ENCODE measurements at regions not wholly inside any gene's neighbourhood (a gene's known extent, or its start where the extent isn't known, plus 50 kb on each side); places are given as distances from the start of the nearest gene placed in this dataset.

DNA sequence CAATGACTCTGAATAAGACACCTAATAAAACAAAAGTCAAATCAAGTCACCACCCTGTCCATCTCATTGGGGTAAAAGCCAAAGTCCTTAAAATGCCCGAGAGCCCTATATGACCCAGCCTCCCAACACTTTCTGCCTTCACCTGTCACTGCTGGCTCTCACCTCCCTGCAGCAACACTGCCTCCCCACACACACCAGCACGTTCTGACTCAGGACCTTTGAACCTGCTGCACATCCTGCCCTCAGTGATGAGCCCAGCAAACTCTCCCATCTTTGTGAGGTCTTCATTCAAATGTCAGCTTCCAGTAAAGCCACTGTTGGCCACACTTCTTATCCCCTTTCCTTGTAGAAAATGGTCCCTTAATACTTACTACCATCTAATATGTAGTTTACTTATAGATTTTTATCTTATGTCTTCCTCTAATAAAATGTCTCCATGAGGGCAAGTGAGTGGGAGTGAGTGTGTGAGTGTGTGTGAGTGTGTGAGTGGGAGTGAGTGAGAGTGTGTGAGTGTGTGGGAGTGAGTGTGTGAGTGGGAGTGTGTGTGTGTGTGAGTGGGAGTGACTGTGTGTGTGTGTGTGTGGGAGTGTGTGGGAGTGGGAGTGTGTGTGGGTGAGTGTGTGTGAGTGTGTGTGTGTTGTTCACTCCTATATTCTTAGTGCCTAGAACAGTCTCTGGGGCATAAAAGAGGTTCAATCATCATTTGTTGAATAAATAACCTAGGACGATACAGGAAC, 504.7 kb downstream of the EIPR1 start:
- TF ChIP-seq, protein P1, sequence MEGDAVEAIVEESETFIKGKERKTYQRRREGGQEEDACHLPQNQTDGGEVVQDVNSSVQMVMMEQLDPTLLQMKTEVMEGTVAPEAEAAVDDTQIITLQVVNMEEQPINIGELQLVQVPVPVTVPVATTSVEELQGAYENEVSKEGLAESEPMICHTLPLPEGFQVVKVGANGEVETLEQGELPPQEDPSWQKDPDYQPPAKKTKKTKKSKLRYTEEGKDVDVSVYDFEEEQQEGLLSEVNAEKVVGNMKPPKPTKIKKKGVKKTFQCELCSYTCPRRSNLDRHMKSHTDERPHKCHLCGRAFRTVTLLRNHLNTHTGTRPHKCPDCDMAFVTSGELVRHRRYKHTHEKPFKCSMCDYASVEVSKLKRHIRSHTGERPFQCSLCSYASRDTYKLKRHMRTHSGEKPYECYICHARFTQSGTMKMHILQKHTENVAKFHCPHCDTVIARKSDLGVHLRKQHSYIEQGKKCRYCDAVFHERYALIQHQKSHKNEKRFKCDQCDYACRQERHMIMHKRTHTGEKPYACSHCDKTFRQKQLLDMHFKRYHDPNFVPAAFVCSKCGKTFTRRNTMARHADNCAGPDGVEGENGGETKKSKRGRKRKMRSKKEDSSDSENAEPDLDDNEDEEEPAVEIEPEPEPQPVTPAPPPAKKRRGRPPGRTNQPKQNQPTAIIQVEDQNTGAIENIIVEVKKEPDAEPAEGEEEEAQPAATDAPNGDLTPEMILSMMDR (IDR thresholded peaks at IDR 0.05; ENCODE audit: insufficient read depth, low read length, poor library complexity, severe bottlenecking), result no peak
- TF ChIP-seq EZH2phosphoT487 (conservative IDR thresholded peaks at IDR 0.05; ENCODE audit: low read length), result no peak
- no peak overlapping the region for H3K9ac ChIP-seq (ENCODE audit: low read length)
- no peak overlapping the region for H3K4me3 ChIP-seq (ENCODE audit: insufficient read depth, low read length, poor library complexity, severe bottlenecking)
- no peak overlapping the region for H3K27ac ChIP-seq (ENCODE audit: low read depth, low read length)
- no peak overlapping the region for H2AFZ ChIP-seq (ENCODE audit: low read depth, low read length, severe bottlenecking)
- no peaks in the 10 kb centered on the region for H3K79me2 ChIP-seq (ENCODE audit: insufficient read depth, low read length)
- no peaks in the 10 kb centered on the region for H3K9me3 ChIP-seq (ENCODE audit: insufficient read depth, low read length)
- no peaks in the 10 kb centered on the region for H3K27me3 ChIP-seq (ENCODE audit: low read length)
- H3F3A ChIP-seq (ENCODE audit: insufficient read depth), result no peaks in the 10 kb centered on the region
- no peak overlapping the region for H3K4me2 ChIP-seq (ENCODE audit: low read depth, low read length, poor library complexity, severe bottlenecking)
- no peaks in the 10 kb centered on the region for H3K9me2 ChIP-seq (replicated peaks; ENCODE audit: insufficient read depth, low read length)
- no peaks in the 10 kb centered on the region for H3K36me3 ChIP-seq (ENCODE audit: low read length)
- H4K20me1 ChIP-seq (ENCODE audit: low read depth, low read length), result no peaks in the 10 kb centered on the region

DNA sequence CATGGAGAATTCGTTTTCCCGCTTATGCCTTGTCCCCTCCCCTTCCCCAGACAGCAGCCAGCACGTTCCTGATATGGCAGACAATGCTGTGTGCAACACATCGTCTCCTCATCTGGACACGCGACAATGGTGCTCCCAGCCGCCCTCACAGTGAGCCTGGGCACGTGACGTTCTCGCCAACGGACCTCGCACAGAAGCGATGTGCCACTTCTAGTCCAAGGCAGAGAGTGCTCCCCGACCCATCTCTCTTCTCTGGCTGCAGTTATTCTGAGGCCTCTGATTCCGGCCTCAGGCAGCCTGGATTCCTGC, 505.4 kb downstream of the EIPR1 start:
- H3K27ac ChIP-seq (ENCODE audit: low read depth, low read length), result no peak overlapping the region
- H2AFZ ChIP-seq (ENCODE audit: low read depth, low read length, severe bottlenecking), result no peak overlapping the region
- H3K9me3 ChIP-seq (ENCODE audit: insufficient read depth, low read length), result no peaks in the 10 kb centered on the region
- no peak for TF ChIP-seq EZH2phosphoT487 (conservative IDR thresholded peaks at IDR 0.05; ENCODE audit: low read length)
- TF ChIP-seq, protein P1 (IDR thresholded peaks at IDR 0.05; ENCODE audit: insufficient read depth, low read length, poor library complexity, severe bottlenecking), result no peak
- H3K27me3 ChIP-seq (ENCODE audit: low read length), result no peaks in the 10 kb centered on the region
- H3K9me2 ChIP-seq (replicated peaks; ENCODE audit: insufficient read depth, low read length), result no peaks in the 10 kb centered on the region
- no peaks in the 10 kb centered on the region for H4K20me1 ChIP-seq (ENCODE audit: low read depth, low read length)
- no peak overlapping the region for H3K4me2 ChIP-seq (ENCODE audit: low read depth, low read length, poor library complexity, severe bottlenecking)
- no peaks in the 10 kb centered on the region for H3K79me2 ChIP-seq (ENCODE audit: insufficient read depth, low read length)
- H3K36me3 ChIP-seq (ENCODE audit: low read length), result no peaks in the 10 kb centered on the region
- H3F3A ChIP-seq (ENCODE audit: insufficient read depth), result no peaks in the 10 kb centered on the region
- H3K9ac ChIP-seq (ENCODE audit: low read length), result no peak overlapping the region
- H3K4me3 ChIP-seq (ENCODE audit: insufficient read depth, low read length, poor library complexity, severe bottlenecking), result no peak overlapping the region

DNA sequence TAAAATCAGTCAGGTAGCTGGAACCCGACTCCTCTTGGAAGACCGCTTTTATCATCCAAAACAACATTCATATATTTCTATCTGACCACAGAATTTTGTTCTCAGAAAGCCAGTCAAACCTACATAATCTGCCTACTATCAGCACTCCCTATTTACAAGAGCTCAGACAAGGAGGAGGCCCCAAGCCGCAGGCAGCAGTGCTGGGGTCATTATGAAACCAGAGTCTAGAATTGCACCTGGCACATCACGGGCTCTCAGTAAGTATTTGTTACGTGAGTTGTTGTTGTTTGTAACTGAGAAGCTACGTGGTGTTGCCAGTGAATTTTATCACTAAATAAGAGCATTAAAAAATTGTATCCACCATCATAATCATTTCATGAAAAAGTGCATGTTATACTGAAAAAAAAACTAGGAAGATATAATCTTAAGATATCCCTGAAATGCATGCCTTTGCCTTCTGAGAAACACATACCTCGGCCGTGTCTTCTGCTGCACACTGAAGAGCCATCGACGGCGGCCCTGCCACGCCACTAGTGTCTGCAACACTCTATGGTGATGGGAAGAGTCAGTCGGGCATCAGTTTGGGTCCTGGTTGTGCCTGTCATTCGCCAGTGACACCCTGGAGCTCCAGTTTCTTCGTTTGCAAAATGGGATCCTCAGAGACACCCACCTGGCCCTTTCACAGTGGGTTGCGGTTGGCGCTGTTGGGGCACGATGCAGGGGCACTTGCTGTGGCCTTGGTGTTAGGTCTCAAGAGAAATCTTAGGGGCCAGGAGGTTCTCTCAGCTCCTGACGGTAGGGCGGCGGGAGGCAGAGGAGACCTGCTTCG, 505.9 kb downstream of the EIPR1 start:
- no peaks in the 10 kb centered on the region for H3K27me3 ChIP-seq (ENCODE audit: low read length)
- H3K79me2 ChIP-seq (ENCODE audit: insufficient read depth, low read length), result no peaks in the 10 kb centered on the region
- no peak overlapping the region for H3K9ac ChIP-seq (ENCODE audit: low read length)
- H3K9me2 ChIP-seq (replicated peaks; ENCODE audit: insufficient read depth, low read length), result no peaks in the 10 kb centered on the region
- TF ChIP-seq EZH2phosphoT487 (conservative IDR thresholded peaks at IDR 0.05; ENCODE audit: low read length), result no peak
- TF ChIP-seq, protein P1 (IDR thresholded peaks at IDR 0.05; ENCODE audit: insufficient read depth, low read length, poor library complexity, severe bottlenecking), result no peak
- H3K9me3 ChIP-seq (ENCODE audit: insufficient read depth, low read length), result no peaks in the 10 kb centered on the region
- H3K4me3 ChIP-seq (ENCODE audit: insufficient read depth, low read length, poor library complexity, severe bottlenecking), result no peak overlapping the region
- H3F3A ChIP-seq (ENCODE audit: insufficient read depth), result no peaks in the 10 kb centered on the region
- H3K27ac ChIP-seq (ENCODE audit: low read depth, low read length), result no peak overlapping the region
- no peaks in the 10 kb centered on the region for H3K36me3 ChIP-seq (ENCODE audit: low read length)
- H2AFZ ChIP-seq (ENCODE audit: low read depth, low read length, severe bottlenecking), result no peak overlapping the region
- H3K4me2 ChIP-seq (ENCODE audit: low read depth, low read length, poor library complexity, severe bottlenecking), result no peak overlapping the region
- H4K20me1 ChIP-seq (ENCODE audit: low read depth, low read length), result no peaks in the 10 kb centered on the region

Data from SU-DHL-6 (cell line).